GM13977 (cell line): ENCODE measurements at regions not wholly inside any gene's neighbourhood (a gene's known extent, or its start where the extent isn't known, plus 50 kb on each side); places are given as distances from the start of the nearest gene placed in this dataset.

ENCODE experiments used
- DNase-seq: peaks from one replicate; pipeline ENCODE4 v3.0.0; 2012; ENCODE audit warnings: low spot score
- CTCF ChIP-seq: IDR thresholded peaks from 2 replicates; pipeline ENCODE4 v1.5.1; 2012; ENCODE audit warnings: mild to moderate bottlenecking, control low read depth; ENCODE audit not compliant: insufficient read depth; ENCODE audit errors: extremely low read depth, missing control alignments
- in situ Hi-C: fragments of 300-500 bp; cut with MboI; formaldehyde crosslinking; loops from one replicate; pipeline ENCODE4 v1.12.0; 2022; ENCODE audit warnings: low sequenced_read_pairs, low pct_unique_long_range_greater_than_20kb, mixed read lengths, inconsistent platforms; ENCODE audit not compliant: unreplicated experiment

- no peak for DNase-seq
- in situ Hi-C loops = no loop called here
- TF ChIP-seq CTCF = no peak
These were observed 281.4 kb upstream of the MEX3C start for GRCh38 chr18:51478908-51479307.

GRCh38 chr18:51479736-51480135, 282.3 kb upstream of the MEX3C start:
- no peak for DNase-seq
- no peak for TF ChIP-seq CTCF
- in situ Hi-C loops = no loop called here

- DNase-seq = no peak
- TF ChIP-seq CTCF = no peak
- in situ Hi-C loops = no loop called here
These were observed 283.2 kb upstream of the MEX3C start for GRCh38 chr18:51480407-51481261.

GRCh38 chr18:51486735-51487366, 289.4 kb upstream of the MEX3C start:
- no peak for TF ChIP-seq CTCF
- in situ Hi-C loops = no loop called here
- no peak for DNase-seq

- in situ Hi-C loops = no loop called here
- TF ChIP-seq CTCF = no peak
- no peak for DNase-seq
These were observed 292.9 kb upstream of the MEX3C start for GRCh38 chr18:51490417-51490816.

- in situ Hi-C loops = no loop called here
- no peak for DNase-seq
These were observed 293.4 kb upstream of the MEX3C start for GRCh38 chr18:51490860-51491259.

More at GRCh38 chr18:51490860-51491259, 293.4 kb upstream of the MEX3C start:
- TF ChIP-seq CTCF = no peak
